ENCODE measurements at regions not wholly inside any gene's neighbourhood (a gene's known extent, or its start where the extent isn't known, plus 50 kb on each side); places are given as distances from the start of the nearest gene placed in this dataset.

GRCh38 chr11:80948781-80949180 is 1508.0 kb upstream of the TENM4 start:
- no peaks in the 10 kb centered on the region for H3K27me3 ChIP-seq
- DNase-seq: no peak
- H3K4me1 ChIP-seq: no peaks in the 10 kb centered on the region
- intact Hi-C loops (cut with DNase I): no loop called here
- no peaks in the 10 kb centered on the region for H3K9me3 ChIP-seq
- no peaks in the 10 kb centered on the region for H3K36me3 ChIP-seq
- H3K27ac ChIP-seq: no peak overlapping the region
- TF ChIP-seq EP300 (IDR thresholded peaks at IDR 0.05) (no peak), POLR2AphosphoS5 (IDR thresholded peaks at IDR 0.05) (no peak), POLR2A (IDR thresholded peaks at IDR 0.05) (no peak), CTCF (IDR thresholded peaks at IDR 0.05) (no peak)
- H3K4me3 ChIP-seq: no peak overlapping the region
- WGBS, 2 donors: 95% methylated on average over 2 of the region's 2 CpGs

GRCh38 chr11:80944758-80945157 is 1503.9 kb upstream of the TENM4 start:
- DNase-seq: no peak
- H3K27me3 ChIP-seq: no peaks in the 10 kb centered on the region
- intact Hi-C loops (cut with DNase I): no loop called here
- WGBS, 2 donors: 88 to 91% methylated on average over 1 of the region's 1 CpG
- H3K4me1 ChIP-seq: no peaks in the 10 kb centered on the region
- H3K36me3 ChIP-seq: no peaks in the 10 kb centered on the region
- no peaks in the 10 kb centered on the region for H3K9me3 ChIP-seq
- TF ChIP-seq EP300 (IDR thresholded peaks at IDR 0.05) (no peak), CTCF (IDR thresholded peaks at IDR 0.05) (no peak), POLR2AphosphoS5 (IDR thresholded peaks at IDR 0.05) (no peak), POLR2A (IDR thresholded peaks at IDR 0.05) (no peak)
- no peak overlapping the region for H3K4me3 ChIP-seq
- H3K27ac ChIP-seq: no peak overlapping the region

GRCh38 chr11:80943226-80943625 is 1502.4 kb upstream of the TENM4 start:
- H3K27me3 ChIP-seq: no peaks in the 10 kb centered on the region
- no peak for TF ChIP-seq POLR2AphosphoS5 (IDR thresholded peaks at IDR 0.05)
- no peak for TF ChIP-seq EP300 (IDR thresholded peaks at IDR 0.05)
- TF ChIP-seq POLR2A (IDR thresholded peaks at IDR 0.05): no peak
- TF ChIP-seq CTCF (IDR thresholded peaks at IDR 0.05): no peak
- no peaks in the 10 kb centered on the region for H3K9me3 ChIP-seq
- H3K27ac ChIP-seq: no peak overlapping the region
- no peaks in the 10 kb centered on the region for H3K4me1 ChIP-seq
- intact Hi-C loops (cut with DNase I): no loop called here
- no peaks in the 10 kb centered on the region for H3K36me3 ChIP-seq
- DNase-seq: no peak
- H3K4me3 ChIP-seq: no peak overlapping the region

GRCh38 chr11:80937842-80938241 is 1497.0 kb upstream of the TENM4 start:
- WGBS, 2 donors: 85 to 87% methylated on average over 3 of the region's 3 CpGs

More at GRCh38 chr11:80937842-80938241, 1497.0 kb upstream of the TENM4 start:
- TF ChIP-seq POLR2A (IDR thresholded peaks at IDR 0.05) (no peak), CTCF (IDR thresholded peaks at IDR 0.05) (no peak), POLR2AphosphoS5 (IDR thresholded peaks at IDR 0.05) (no peak)
- Histone ChIP-seq H3K9me3 (no peaks in the 10 kb centered on the region), H3K27me3 (no peaks in the 10 kb centered on the region), H3K4me1 (no peaks in the 10 kb centered on the region), H3K27ac (no peak overlapping the region), H3K4me3 (no peak overlapping the region), H3K36me3 (no peaks in the 10 kb centered on the region)
- intact Hi-C loops (cut with DNase I): no loop called here
- no peak for DNase-seq

Measured in sigmoid colon (tissue), 6 donors.